ENCODE measurements at regions not wholly inside any gene's neighbourhood (a gene's known extent, or its start where the extent isn't known, plus 50 kb on each side); places are given as distances from the start of the nearest gene placed in this dataset.

DNA sequence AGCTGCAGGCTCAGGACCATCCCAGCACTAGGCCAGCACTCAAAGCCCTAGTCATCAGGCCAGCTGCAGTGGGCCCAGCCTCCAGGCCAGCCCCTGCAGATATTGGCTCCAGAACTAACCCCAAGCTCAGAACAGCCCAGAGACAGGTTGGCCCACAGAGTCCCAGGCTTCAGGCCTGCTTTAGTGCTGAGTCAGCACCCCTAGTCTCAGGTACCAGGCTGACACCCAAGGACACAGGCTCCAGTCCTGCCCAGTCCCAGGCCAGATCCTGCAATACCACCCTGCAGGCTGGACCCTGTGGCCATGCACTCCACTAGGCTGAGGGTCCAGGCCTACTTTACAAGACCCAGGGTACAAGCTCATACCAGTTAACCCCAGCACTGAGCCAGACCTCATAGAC lies 234.4 kb upstream of the GPRIN3 start (continued):
- TF ChIP-seq, protein P1, sequence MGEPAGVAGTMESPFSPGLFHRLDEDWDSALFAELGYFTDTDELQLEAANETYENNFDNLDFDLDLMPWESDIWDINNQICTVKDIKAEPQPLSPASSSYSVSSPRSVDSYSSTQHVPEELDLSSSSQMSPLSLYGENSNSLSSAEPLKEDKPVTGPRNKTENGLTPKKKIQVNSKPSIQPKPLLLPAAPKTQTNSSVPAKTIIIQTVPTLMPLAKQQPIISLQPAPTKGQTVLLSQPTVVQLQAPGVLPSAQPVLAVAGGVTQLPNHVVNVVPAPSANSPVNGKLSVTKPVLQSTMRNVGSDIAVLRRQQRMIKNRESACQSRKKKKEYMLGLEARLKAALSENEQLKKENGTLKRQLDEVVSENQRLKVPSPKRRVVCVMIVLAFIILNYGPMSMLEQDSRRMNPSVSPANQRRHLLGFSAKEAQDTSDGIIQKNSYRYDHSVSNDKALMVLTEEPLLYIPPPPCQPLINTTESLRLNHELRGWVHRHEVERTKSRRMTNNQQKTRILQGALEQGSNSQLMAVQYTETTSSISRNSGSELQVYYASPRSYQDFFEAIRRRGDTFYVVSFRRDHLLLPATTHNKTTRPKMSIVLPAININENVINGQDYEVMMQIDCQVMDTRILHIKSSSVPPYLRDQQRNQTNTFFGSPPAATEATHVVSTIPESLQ (CRISPR knock-in tag; IDR thresholded peaks at IDR 0.05): no peak
- TF ChIP-seq ZNF316 (IDR thresholded peaks at IDR 0.05): peak; percentile 70
- TF ChIP-seq HLTF (IDR thresholded peaks at IDR 0.05): no peak
- TF ChIP-seq, protein P2, sequence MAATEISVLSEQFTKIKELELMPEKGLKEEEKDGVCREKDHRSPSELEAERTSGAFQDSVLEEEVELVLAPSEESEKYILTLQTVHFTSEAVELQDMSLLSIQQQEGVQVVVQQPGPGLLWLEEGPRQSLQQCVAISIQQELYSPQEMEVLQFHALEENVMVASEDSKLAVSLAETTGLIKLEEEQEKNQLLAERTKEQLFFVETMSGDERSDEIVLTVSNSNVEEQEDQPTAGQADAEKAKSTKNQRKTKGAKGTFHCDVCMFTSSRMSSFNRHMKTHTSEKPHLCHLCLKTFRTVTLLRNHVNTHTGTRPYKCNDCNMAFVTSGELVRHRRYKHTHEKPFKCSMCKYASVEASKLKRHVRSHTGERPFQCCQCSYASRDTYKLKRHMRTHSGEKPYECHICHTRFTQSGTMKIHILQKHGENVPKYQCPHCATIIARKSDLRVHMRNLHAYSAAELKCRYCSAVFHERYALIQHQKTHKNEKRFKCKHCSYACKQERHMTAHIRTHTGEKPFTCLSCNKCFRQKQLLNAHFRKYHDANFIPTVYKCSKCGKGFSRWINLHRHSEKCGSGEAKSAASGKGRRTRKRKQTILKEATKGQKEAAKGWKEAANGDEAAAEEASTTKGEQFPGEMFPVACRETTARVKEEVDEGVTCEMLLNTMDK (IDR thresholded peaks at IDR 0.05; ENCODE audit: borderline replicate concordance, insufficient read depth, low read depth, low read length, poor library complexity, severe bottlenecking): no peak
- TF ChIP-seq MAFK (IDR thresholded peaks at IDR 0.05; ENCODE audit: low read length): peak; percentile 91
- TF ChIP-seq ZNF431 (CRISPR knock-in tag; IDR thresholded peaks at IDR 0.05): no peak
- TF ChIP-seq, protein P3, sequence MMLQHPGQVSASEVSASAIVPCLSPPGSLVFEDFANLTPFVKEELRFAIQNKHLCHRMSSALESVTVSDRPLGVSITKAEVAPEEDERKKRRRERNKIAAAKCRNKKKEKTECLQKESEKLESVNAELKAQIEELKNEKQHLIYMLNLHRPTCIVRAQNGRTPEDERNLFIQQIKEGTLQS (IDR thresholded peaks at IDR 0.05): no peak
- TF ChIP-seq, protein P3 (CRISPR knock-in tag; conservative IDR thresholded peaks at IDR 0.05): no peak
- no peak for TF ChIP-seq KLF13 (tag; IDR thresholded peaks at IDR 0.05; ENCODE audit: borderline replicate concordance, low read depth)
